ENCODE measurements at regions not wholly inside any gene's neighbourhood (a gene's known extent, or its start where the extent isn't known, plus 50 kb on each side); places are given as distances from the start of the nearest gene placed in this dataset.

- Histone ChIP-seq H3K4me1 (ENCODE audit: insufficient read depth, low read length, poor library complexity, severe bottlenecking) (no peaks in the 10 kb centered on the region), H3K4me3 (ENCODE audit: low read depth, low read length, poor library complexity, severe bottlenecking) (no peak overlapping the region), H3K9me3 (ENCODE audit: low read depth, low read length, poor library complexity, severe bottlenecking) (no peaks in the 10 kb centered on the region), H3K36me3 (ENCODE audit: insufficient read depth, low read length, poor library complexity, severe bottlenecking) (no peaks in the 10 kb centered on the region), H3K27me3 (replicated peaks; ENCODE audit: insufficient read depth, low read depth, low read length, poor library complexity) (no peaks in the 10 kb centered on the region), H3K27ac (ENCODE audit: low read depth, low read length, poor library complexity, severe bottlenecking) (no peak overlapping the region)
- ChIA-PET POLR2A (ENCODE audit: low non-redundant PET) (no interaction called here), CTCF (no interaction called here)
- BruUV-seq (replicated peaks), result no TSS peak
- TF ChIP-seq, protein P1, sequence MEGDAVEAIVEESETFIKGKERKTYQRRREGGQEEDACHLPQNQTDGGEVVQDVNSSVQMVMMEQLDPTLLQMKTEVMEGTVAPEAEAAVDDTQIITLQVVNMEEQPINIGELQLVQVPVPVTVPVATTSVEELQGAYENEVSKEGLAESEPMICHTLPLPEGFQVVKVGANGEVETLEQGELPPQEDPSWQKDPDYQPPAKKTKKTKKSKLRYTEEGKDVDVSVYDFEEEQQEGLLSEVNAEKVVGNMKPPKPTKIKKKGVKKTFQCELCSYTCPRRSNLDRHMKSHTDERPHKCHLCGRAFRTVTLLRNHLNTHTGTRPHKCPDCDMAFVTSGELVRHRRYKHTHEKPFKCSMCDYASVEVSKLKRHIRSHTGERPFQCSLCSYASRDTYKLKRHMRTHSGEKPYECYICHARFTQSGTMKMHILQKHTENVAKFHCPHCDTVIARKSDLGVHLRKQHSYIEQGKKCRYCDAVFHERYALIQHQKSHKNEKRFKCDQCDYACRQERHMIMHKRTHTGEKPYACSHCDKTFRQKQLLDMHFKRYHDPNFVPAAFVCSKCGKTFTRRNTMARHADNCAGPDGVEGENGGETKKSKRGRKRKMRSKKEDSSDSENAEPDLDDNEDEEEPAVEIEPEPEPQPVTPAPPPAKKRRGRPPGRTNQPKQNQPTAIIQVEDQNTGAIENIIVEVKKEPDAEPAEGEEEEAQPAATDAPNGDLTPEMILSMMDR (conservative IDR thresholded peaks at IDR 0.05; ENCODE audit: low read depth, low read length), result no peak
- no peak for TF ChIP-seq EZH2 (IDR thresholded peaks at IDR 0.05; ENCODE audit: borderline replicate concordance, low read depth, low read length, poor library complexity, severe bottlenecking)
- intact Hi-C loops (cut with micrococcal nuclease; ENCODE audit: unreplicated experiment), result no loop called here
- no peak for DNase-seq (ENCODE audit: low spot score)
Measured at GRCh38 chr20:52833901-52834300, 138.3 kb upstream of the TSHZ2 start.

DNA sequence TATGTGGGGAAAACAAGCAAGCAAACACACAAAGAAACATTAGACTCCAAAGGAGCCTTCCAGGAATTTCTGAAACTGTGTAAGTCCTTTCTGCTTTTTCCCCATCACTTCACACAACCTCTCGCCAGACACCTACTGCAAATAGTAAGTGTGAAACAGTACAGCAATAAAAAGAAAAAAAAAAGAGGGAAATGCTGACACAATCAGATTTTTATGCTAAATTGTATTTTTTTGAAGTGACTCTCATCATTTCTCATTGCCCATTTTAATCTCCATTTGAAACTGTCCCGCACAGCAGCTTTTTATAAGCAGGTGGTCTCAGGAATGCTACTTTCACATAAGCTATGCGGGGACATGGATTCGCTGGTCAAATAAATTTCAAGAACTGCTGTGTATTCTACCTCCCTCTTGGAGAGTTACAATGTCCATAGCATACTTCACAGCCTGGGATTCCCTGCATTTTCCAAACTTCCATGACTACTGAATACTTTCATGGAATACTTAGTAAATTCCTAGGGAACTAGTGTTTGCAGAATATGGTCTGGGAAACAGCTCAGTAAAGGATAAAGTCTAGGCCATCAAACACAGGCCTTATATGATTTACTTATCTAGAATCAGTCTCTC, 139.9 kb upstream of the TSHZ2 start:
- CTCF ChIA-PET, result no interaction called here
- POLR2A ChIA-PET (ENCODE audit: low non-redundant PET), result interaction anchor here (0.7 kb wide), 1 partner anchor 48 kb away, joined by 4 read pairs; no protein-coding TSS in a partner anchor
- intact Hi-C loops (cut with micrococcal nuclease; ENCODE audit: unreplicated experiment), result no loop called here
- H3K4me1 ChIP-seq (ENCODE audit: insufficient read depth, low read length, poor library complexity, severe bottlenecking), result no peaks in the 10 kb centered on the region
- H3K36me3 ChIP-seq (ENCODE audit: insufficient read depth, low read length, poor library complexity, severe bottlenecking), result no peaks in the 10 kb centered on the region
- H3K4me3 ChIP-seq (ENCODE audit: low read depth, low read length, poor library complexity, severe bottlenecking), result no peak overlapping the region
- H3K27ac ChIP-seq (ENCODE audit: low read depth, low read length, poor library complexity, severe bottlenecking), result no peak overlapping the region
- no peaks in the 10 kb centered on the region for H3K27me3 ChIP-seq (replicated peaks; ENCODE audit: insufficient read depth, low read depth, low read length, poor library complexity)
- no peak for DNase-seq (ENCODE audit: low spot score)
- no peaks in the 10 kb centered on the region for H3K9me3 ChIP-seq (ENCODE audit: low read depth, low read length, poor library complexity, severe bottlenecking)
- TF ChIP-seq, protein P1 (conservative IDR thresholded peaks at IDR 0.05; ENCODE audit: low read depth, low read length), result no peak
- no peak for TF ChIP-seq EZH2 (IDR thresholded peaks at IDR 0.05; ENCODE audit: borderline replicate concordance, low read depth, low read length, poor library complexity, severe bottlenecking)
- BruUV-seq (replicated peaks), result no TSS peak

DNA sequence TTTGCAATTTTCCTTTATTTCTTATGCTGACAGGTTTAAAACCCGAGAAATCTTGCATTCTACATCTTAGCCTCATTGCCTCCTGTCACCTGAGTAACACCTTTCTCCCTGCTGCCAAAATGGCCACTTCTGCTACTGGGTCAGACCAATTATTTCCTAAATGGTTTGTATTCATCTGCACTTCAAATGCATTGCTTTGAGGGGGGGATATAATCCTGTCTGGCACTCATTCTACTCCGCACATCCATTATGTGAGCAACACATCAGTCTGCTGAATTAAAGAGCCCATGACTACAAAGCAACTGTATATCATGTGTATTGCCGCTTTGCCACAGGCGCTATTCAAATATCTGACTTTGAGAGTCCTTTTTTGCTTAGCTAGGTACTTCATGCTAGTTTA, 141.6 kb upstream of the TSHZ2 start:
- no TSS peak for BruUV-seq (replicated peaks)
- no peaks in the 10 kb centered on the region for H3K36me3 ChIP-seq (ENCODE audit: insufficient read depth, low read length, poor library complexity, severe bottlenecking)
- CTCF ChIA-PET, result no interaction called here
- DNase-seq (ENCODE audit: low spot score), result no peak
- POLR2A ChIA-PET (ENCODE audit: low non-redundant PET), result no interaction called here
- H3K4me1 ChIP-seq (ENCODE audit: insufficient read depth, low read length, poor library complexity, severe bottlenecking), result no peaks in the 10 kb centered on the region
- H3K27me3 ChIP-seq (replicated peaks; ENCODE audit: insufficient read depth, low read depth, low read length, poor library complexity), result no peaks in the 10 kb centered on the region
- H3K4me3 ChIP-seq (ENCODE audit: low read depth, low read length, poor library complexity, severe bottlenecking), result no peak overlapping the region
- TF ChIP-seq, protein P1 (conservative IDR thresholded peaks at IDR 0.05; ENCODE audit: low read depth, low read length), result no peak
- TF ChIP-seq EZH2 (IDR thresholded peaks at IDR 0.05; ENCODE audit: borderline replicate concordance, low read depth, low read length, poor library complexity, severe bottlenecking), result no peak
- H3K9me3 ChIP-seq (ENCODE audit: low read depth, low read length, poor library complexity, severe bottlenecking), result no peaks in the 10 kb centered on the region
- H3K27ac ChIP-seq (ENCODE audit: low read depth, low read length, poor library complexity, severe bottlenecking), result no peak overlapping the region
- intact Hi-C loops (cut with micrococcal nuclease; ENCODE audit: unreplicated experiment), result no loop called here
